Glutamatergic neuron (in vitro differentiated cells): ENCODE measurements at regions not wholly inside any gene's neighbourhood (a gene's known extent, or its start where the extent isn't known, plus 50 kb on each side); places are given as distances from the start of the nearest gene placed in this dataset.

ENCODE experiments used
- DNase-seq: peaks from one replicate; pipeline ENCODE4 v3.0.0; 2022
- H3K27ac Mint-ChIP-seq: one replicate; pipeline ENCODE4 v1.8.0; 2020; ENCODE audit warnings: mild to moderate bottlenecking, mixed read lengths, inconsistent platforms; ENCODE audit not compliant: unreplicated experiment
- H3K27me3 Mint-ChIP-seq: one replicate; pipeline ENCODE4 v1.8.0; 2020; ENCODE audit warnings: mild to moderate bottlenecking, moderate library complexity, mixed read lengths, inconsistent platforms; ENCODE audit not compliant: unreplicated experiment
- H3K36me3 Mint-ChIP-seq: one replicate; pipeline ENCODE4 v1.8.0; 2020; ENCODE audit warnings: mild to moderate bottlenecking, mixed read lengths, inconsistent platforms; ENCODE audit not compliant: unreplicated experiment
- H3K4me1 Mint-ChIP-seq: one replicate; pipeline ENCODE4 v1.8.0; 2020; ENCODE audit warnings: mild to moderate bottlenecking, low read depth, mixed read lengths, inconsistent platforms; ENCODE audit not compliant: unreplicated experiment
- H3K4me3 Mint-ChIP-seq: one replicate; pipeline ENCODE4 v1.8.0; 2020; ENCODE audit warnings: mild to moderate bottlenecking, mixed read lengths, inconsistent platforms; ENCODE audit not compliant: unreplicated experiment
- H3K9me3 Mint-ChIP-seq: one replicate; pipeline ENCODE4 v1.8.0; 2020; ENCODE audit warnings: mild to moderate bottlenecking, moderate library complexity, mixed read lengths, inconsistent platforms; ENCODE audit not compliant: unreplicated experiment
- TF ChIP-seq, protein P1 (sequence below): fragments of 200-600 bp; sonication (generic); IDR thresholded peaks from one replicate; pipeline ENCODE4 v1.5.0; 2021; ENCODE audit not compliant: partially characterized antibody, unreplicated experiment

DNA sequence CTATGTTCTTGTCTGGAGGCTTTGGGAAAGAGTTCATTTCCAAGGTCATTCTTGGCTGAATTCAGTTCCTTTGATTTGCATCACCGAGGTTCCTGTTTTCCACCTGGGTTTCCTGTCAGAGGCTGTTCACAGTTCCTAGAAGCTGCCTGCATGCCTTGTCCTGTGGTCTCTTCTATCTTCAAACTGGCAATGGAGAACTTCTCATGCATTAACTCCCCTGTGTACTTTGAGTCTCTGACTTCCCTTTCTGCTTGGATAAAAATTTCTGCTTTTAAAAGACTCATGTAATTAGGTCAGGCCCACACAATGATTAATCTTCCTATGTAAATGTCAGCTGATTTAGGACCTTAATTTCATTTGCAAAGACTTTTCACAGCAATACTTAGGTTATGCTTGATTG lies 499.3 kb upstream of the FANCL start:
- H3K9me3 Mint-ChIP-seq, result peaks cover 2% of the 10 kb centered on the region

DNA sequence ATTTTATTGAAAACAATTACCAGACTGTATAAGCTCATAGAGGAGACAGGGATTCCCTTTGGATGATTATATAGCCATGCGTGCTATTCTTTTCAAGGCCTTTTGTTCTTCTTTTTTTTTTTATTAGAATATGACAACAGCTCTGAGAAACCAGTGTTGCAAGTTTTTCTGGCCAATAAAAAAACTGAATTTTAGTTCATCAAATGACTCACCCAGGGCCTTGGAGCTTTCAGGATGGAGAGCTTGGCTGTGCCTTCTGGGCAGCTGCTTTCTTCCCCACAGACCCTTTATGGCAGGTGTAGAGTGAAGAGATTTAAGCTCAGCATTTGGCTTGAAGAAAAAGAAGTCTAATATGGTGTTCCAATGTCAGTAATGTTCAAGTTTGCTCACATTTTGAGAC lies 497.9 kb upstream of the FANCL start:
- Mint-ChIP-seq H3K9me3 (no peaks in the 10 kb centered on the region), H3K27ac (no peak overlapping the region), H3K4me3 (no peak overlapping the region), H3K27me3 (no peaks in the 10 kb centered on the region), H3K4me1 (no peaks in the 10 kb centered on the region), H3K36me3 (no peaks in the 10 kb centered on the region)
- TF ChIP-seq, protein P1, sequence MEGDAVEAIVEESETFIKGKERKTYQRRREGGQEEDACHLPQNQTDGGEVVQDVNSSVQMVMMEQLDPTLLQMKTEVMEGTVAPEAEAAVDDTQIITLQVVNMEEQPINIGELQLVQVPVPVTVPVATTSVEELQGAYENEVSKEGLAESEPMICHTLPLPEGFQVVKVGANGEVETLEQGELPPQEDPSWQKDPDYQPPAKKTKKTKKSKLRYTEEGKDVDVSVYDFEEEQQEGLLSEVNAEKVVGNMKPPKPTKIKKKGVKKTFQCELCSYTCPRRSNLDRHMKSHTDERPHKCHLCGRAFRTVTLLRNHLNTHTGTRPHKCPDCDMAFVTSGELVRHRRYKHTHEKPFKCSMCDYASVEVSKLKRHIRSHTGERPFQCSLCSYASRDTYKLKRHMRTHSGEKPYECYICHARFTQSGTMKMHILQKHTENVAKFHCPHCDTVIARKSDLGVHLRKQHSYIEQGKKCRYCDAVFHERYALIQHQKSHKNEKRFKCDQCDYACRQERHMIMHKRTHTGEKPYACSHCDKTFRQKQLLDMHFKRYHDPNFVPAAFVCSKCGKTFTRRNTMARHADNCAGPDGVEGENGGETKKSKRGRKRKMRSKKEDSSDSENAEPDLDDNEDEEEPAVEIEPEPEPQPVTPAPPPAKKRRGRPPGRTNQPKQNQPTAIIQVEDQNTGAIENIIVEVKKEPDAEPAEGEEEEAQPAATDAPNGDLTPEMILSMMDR, result no peak
- no peak for DNase-seq

More for the DNA sequence above, 499.3 kb upstream of the FANCL start:
- TF ChIP-seq, protein P1, result no peak
- H3K27ac Mint-ChIP-seq, result no peak overlapping the region
- H3K4me3 Mint-ChIP-seq, result no peak overlapping the region
- DNase-seq, result no peak
- H3K36me3 Mint-ChIP-seq, result peaks cover 5% of the 10 kb centered on the region
- no peaks in the 10 kb centered on the region for H3K4me1 Mint-ChIP-seq
- H3K27me3 Mint-ChIP-seq, result no peaks in the 10 kb centered on the region

DNA sequence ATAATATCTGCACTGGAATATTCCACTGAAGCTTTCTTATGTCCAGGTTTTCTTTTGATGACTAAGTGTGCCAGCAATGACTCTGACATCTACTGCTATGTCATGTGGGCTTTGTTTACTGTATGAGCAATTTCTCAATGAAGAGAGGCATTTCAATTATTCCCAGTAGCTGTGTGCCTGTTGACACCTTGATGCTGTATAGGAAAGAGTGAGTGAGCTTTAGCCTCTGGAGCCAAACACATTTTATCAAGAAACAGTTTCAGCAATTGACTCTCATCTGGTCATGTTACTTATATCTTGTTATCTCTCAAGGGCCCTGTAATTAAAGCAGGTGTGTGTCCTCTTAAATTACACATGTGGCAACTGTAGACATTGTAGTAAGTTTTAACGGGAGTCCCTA lies 493.2 kb upstream of the FANCL start:
- Mint-ChIP-seq H3K36me3 (no peaks in the 10 kb centered on the region), H3K9me3 (no peaks in the 10 kb centered on the region), H3K27me3 (no peaks in the 10 kb centered on the region), H3K4me3 (no peak overlapping the region), H3K27ac (no peak overlapping the region), H3K4me1 (no peaks in the 10 kb centered on the region)
- DNase-seq, result no peak
- TF ChIP-seq, protein P1, result no peak

DNA sequence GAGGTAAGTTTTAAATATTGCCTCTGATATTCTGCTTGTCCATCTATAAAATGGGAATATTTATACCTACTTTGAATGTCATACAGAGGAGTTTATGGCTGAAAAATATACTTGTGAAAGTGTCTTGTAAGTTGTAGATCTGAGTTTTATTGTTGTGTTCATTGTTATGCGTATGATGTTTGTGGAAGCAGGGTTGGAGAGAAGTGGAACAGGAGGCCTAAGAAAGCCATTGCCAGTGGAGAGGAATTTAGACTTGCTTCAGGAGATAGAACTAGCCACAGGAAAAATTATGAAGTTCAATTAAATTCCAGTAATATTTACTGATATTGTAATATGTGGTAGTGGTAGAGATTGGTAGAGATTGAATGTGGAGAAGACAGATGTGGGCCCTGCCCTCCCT lies 491.9 kb upstream of the FANCL start:
- TF ChIP-seq, protein P1, result no peak
- no peak for DNase-seq
- Mint-ChIP-seq H3K4me1 (no peaks in the 10 kb centered on the region), H3K4me3 (no peak overlapping the region), H3K27ac (no peak overlapping the region), H3K27me3 (no peaks in the 10 kb centered on the region), H3K9me3 (no peaks in the 10 kb centered on the region), H3K36me3 (no peaks in the 10 kb centered on the region)

DNA sequence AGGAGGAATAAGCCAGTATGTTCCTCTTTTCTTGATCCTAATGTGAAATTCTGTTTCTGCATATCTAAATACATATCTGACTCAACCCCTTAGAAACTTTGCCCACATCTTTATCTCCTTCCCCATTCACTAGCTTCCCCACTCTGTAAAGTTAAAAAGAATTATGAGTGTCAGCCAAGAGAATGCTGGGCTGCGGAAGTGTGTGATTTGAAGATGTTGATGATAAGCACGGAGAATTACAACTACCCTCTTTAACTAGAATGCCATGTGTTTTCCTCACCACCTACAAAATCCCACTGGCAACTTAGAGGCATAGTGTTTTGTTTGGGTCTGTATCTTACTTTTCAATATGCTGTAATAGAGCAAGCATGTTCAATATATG lies 490.4 kb upstream of the FANCL start:
- Mint-ChIP-seq H3K27me3 (no peaks in the 10 kb centered on the region), H3K4me1 (no peaks in the 10 kb centered on the region), H3K36me3 (no peaks in the 10 kb centered on the region), H3K27ac (no peak overlapping the region), H3K4me3 (no peak overlapping the region), H3K9me3 (no peaks in the 10 kb centered on the region)
- no peak for DNase-seq
- TF ChIP-seq, protein P1, result no peak
